ENCODE measurements at regions not wholly inside any gene's neighbourhood (a gene's known extent, or its start where the extent isn't known, plus 50 kb on each side); places are given as distances from the start of the nearest gene placed in this dataset.

- no peaks in the 10 kb centered on the region for H3K36me3 ChIP-seq (ENCODE audit: control insufficient read depth in 2 of 4, insufficient read depth in 4 of 4, low read length in 3 of 4)
- TF ChIP-seq SP1 (IDR thresholded peaks at IDR 0.05; ENCODE audit: low read depth, low read length) (no peak), NANOG (IDR thresholded peaks at IDR 0.05; ENCODE audit: insufficient read depth, low read depth, low read length, poor library complexity, severe bottlenecking) (no peak), RAD21 (IDR thresholded peaks at IDR 0.05 in 1 of 2, conservative IDR thresholded peaks at IDR 0.05 in 1 of 2; ENCODE audit: low read depth in 2 of 2, low read length in 2 of 2) (no peak), MAX (IDR thresholded peaks at IDR 0.05) (no peak), EP300 (IDR thresholded peaks at IDR 0.05; ENCODE audit: borderline replicate concordance in 1 of 2, low read depth in 2 of 2, low read length in 2 of 2) (no peak)
- WGBS, 2 experiments (ENCODE audit: extremely low coverage in 1 of 2, insufficient coverage in 1 of 2, insufficient read length in 1 of 2, insufficient replicate concordance in 2 of 2, low coverage in 1 of 2, low lambda C conversion rate in 2 of 2, missing lambda C conversion rate in 1 of 2), result 93% methylated on average over 1 of the region's 1 CpG; no CpG with 5 or more reads in 1 of the 2 experiments
- H2AK5ac ChIP-seq (ENCODE audit: low read depth, low read length), result no peak overlapping the region
- FAIRE-seq (no peak), DNase-seq (ENCODE audit: low read depth in 1 of 2, low spot score in 2 of 2) (no peak)
- peak overlapping the region; percentile 57 for H2AFZ ChIP-seq (ENCODE audit: low read length)
- H3K23me2 ChIP-seq (ENCODE audit: low read depth, low read length), result no peaks in the 10 kb centered on the region
- no peak overlapping the region for H2BK5ac ChIP-seq (ENCODE audit: low read depth, low read length)
- H4K20me1 ChIP-seq (replicated peaks in 1 of 2; ENCODE audit: control insufficient read depth in 1 of 2, insufficient read depth in 2 of 2, low read length in 2 of 2), result no peaks in the 10 kb centered on the region
- no peaks in the 10 kb centered on the region for H3K79me1 ChIP-seq (ENCODE audit: low read depth, low read length)
- no peak overlapping the region for H4K8ac ChIP-seq (ENCODE audit: extremely low read depth, insufficient read depth, low read length)
- H3K27me3 ChIP-seq (replicated peaks in 1 of 4; ENCODE audit: control insufficient read depth in 3 of 4, extremely low read depth in 1 of 4, insufficient read depth in 3 of 4, low read length in 3 of 4), result no peaks in the 10 kb centered on the region
- H3K56ac ChIP-seq (replicated peaks; ENCODE audit: insufficient read length, low read depth, low read length), result no peak overlapping the region
- no peak overlapping the region for H3K4me2 ChIP-seq (ENCODE audit: insufficient read depth in 1 of 2, low read depth in 2 of 2, low read length in 2 of 2)
- no peaks in the 10 kb centered on the region for H3K79me2 ChIP-seq (ENCODE audit: control insufficient read depth in 1 of 2, insufficient read depth in 2 of 2, low read length in 2 of 2)
- no peak overlapping the region for H2BK12ac ChIP-seq (ENCODE audit: low read depth, low read length)
- CTCF ChIA-PET (ENCODE audit: partially characterized antibody), result no interaction called here
- no peak overlapping the region for H3K27ac ChIP-seq (ENCODE audit: low read depth, low read length)
- H2BK15ac ChIP-seq (ENCODE audit: low read length), result no peak overlapping the region
- H3K9ac ChIP-seq (replicated peaks in 1 of 4; ENCODE audit: extremely low read depth in 1 of 4, low read depth in 3 of 4, low read length in 3 of 4), result no peak overlapping the region
- H3K4me1 ChIP-seq (replicated peaks in 1 of 4; ENCODE audit: control insufficient read depth in 3 of 4, insufficient read depth in 4 of 4, low read length in 3 of 4), result peaks cover 0 to 3% (median 0%) of the 10 kb centered on the region in 4 experiments; a peak in 1 of 7 replicates
- H3K9me3 ChIP-seq (ENCODE audit: insufficient read depth in 2 of 2, low read depth in 1 of 2, low read length in 1 of 2), result no peaks in the 10 kb centered on the region
- H3K14ac ChIP-seq (ENCODE audit: insufficient read length), result no peak overlapping the region
- H3K4ac ChIP-seq (replicated peaks; ENCODE audit: insufficient read length, low read depth, low read length), result no peak overlapping the region
- H3K4me3 ChIP-seq (ENCODE audit: extremely low read depth in 1 of 4, insufficient read depth in 2 of 4, low read depth in 3 of 4, low read length in 4 of 4), result no peak overlapping the region
- no peak overlapping the region for H4K91ac ChIP-seq (replicated peaks; ENCODE audit: insufficient read length, low read length)
- no peak overlapping the region for H2BK20ac ChIP-seq (ENCODE audit: low read length)
- H3K18ac ChIP-seq (ENCODE audit: extremely low read depth, low read length), result no peak overlapping the region
- H4K5ac ChIP-seq (ENCODE audit: insufficient read length, low read depth, low read length), result no peak overlapping the region
- no peak overlapping the region for H2BK120ac ChIP-seq (replicated peaks; ENCODE audit: low read depth, low read length)
- POLR2A ChIA-PET (ENCODE audit: partially characterized antibody), result no interaction called here
- no peak overlapping the region for H3K23ac ChIP-seq (ENCODE audit: insufficient read length)
These were observed 154.6 kb downstream of the SLC6A15 start for GRCh38 chr12:84757978-84758377.

Data from H1 (cell line).